B cell (primary cell): ENCODE measurements at regions not wholly inside any gene's neighbourhood (a gene's known extent, or its start where the extent isn't known, plus 50 kb on each side); places are given as distances from the start of the nearest gene placed in this dataset.

Experiments
- ATAC-seq: fragments of 200-7000 bp; cut with Tn5 transposase; one replicate; pipeline ENCODE4 v1.10.0; 2021; ENCODE audit warnings: low read depth, mild to moderate bottlenecking, moderate number of reproducible peaks, moderate library complexity
- CTCF ChIA-PET: fragments of 350-600 bp; sonication (Branson Sonifier 250); formaldehyde crosslinking; loops from one replicate; lab custom pipeline; 2021; ENCODE audit warnings: antibody characterized with exemption, inconsistent platforms; lab: Charles Lee
- POLR2A ChIA-PET: fragments of 350-600 bp; sonication (Branson Sonifier 250); formaldehyde crosslinking; loops from one replicate; lab custom pipeline; 2021; ENCODE audit warnings: antibody characterized with exemption; lab: Charles Lee
- DNase-seq: peaks from one replicate; pipeline ENCODE4 v3.0.0; 2013
- H2AFZ ChIP-seq: 2 replicates; pipeline ENCODE4 v1.6.1; 2012; ENCODE audit warnings: mild to moderate bottlenecking, low read depth, low read length; ENCODE audit not compliant: insufficient read depth, poor library complexity, severe bottlenecking
- H3K27ac ChIP-seq, 2 donors: 1 replicate in 1 of 2; 2 replicates in 1 of 2; pipeline ENCODE4 v1.5.1; 2012 to 2013; ENCODE audit warnings: low read length in 2 of 2, mild to moderate bottlenecking in 2 of 2, moderate library complexity in 1 of 2
- H3K27me3 ChIP-seq, 4 experiments: fragments of 200-600 bp in 1 of 4; sonication (generic) in 1 of 4; replicated peaks in 1 of 4; 1 replicate in 2 of 4; 2 replicates in 2 of 4; pipeline versions ENCODE4 v1.6.1 to v1.7.0; 2013 to 2016; ENCODE audit warnings: low read length in 3 of 4, mild to moderate bottlenecking in 2 of 4, mixed read lengths in 1 of 4, moderate library complexity in 1 of 4; ENCODE audit not compliant: insufficient read depth in 4 of 4, control insufficient read depth in 3 of 4; ENCODE audit errors: control extremely low read depth in 1 of 4
- H3K36me3 ChIP-seq, 2 experiments: replicated peaks in 1 of 2; 1 replicate in 1 of 2; 2 replicates in 1 of 2; pipeline versions ENCODE4 v1.6.1 to v1.7.1; 2013; ENCODE audit warnings: low read length in 1 of 2; ENCODE audit not compliant: insufficient read depth in 2 of 2, control insufficient read depth in 1 of 2; ENCODE audit errors: control extremely low read depth in 1 of 2, extremely low read depth in 1 of 2
- H3K4me1 ChIP-seq, 2 donors: fragments of 200-600 bp in 1 of 2; sonication (generic) in 1 of 2; 1 replicate in 1 of 2; 2 replicates in 1 of 2; pipeline versions ENCODE4 v1.5.1 to v1.6.1; 2013 to 2017; ENCODE audit warnings: low read length in 2 of 2; ENCODE audit not compliant: control insufficient read depth in 2 of 2, insufficient read depth in 2 of 2
- H3K4me2 ChIP-seq: replicated peaks from 2 replicates; pipeline ENCODE3; 2012; ENCODE audit warnings: mild to moderate bottlenecking, low read depth, low read length; ENCODE audit not compliant: poor library complexity, severe bottlenecking
- H3K4me3 ChIP-seq, 5 experiments: fragments of 200-600 bp in 1 of 5; sonication (generic) in 1 of 5; 1 replicate in 3 of 5; 2 replicates in 2 of 5; pipeline versions ENCODE4 v1.5.1 to v1.7.0; 2011 to 2016; ENCODE audit warnings: low read length in 4 of 5, mild to moderate bottlenecking in 4 of 5, low read depth in 2 of 5, control low read depth in 1 of 5, moderate library complexity in 1 of 5; ENCODE audit not compliant: insufficient read depth in 1 of 5; ENCODE audit errors: control extremely low read depth in 1 of 5, extremely low read depth in 1 of 5
- H3K79me2 ChIP-seq: fragments of 200-600 bp; sonication (generic); one replicate; pipeline ENCODE4 v1.6.0; 2016; ENCODE audit warnings: low read length; ENCODE audit not compliant: control insufficient read depth, insufficient read depth
- H3K9ac ChIP-seq: fragments of 200-600 bp; sonication (generic); 2 replicates; pipeline ENCODE4 v1.6.1; 2017; ENCODE audit warnings: mild to moderate bottlenecking, low read length, moderate library complexity
- H3K9me3 ChIP-seq, 3 donors: one replicate each; pipeline versions ENCODE4 v1.6.1 to v1.7.1; 2013; ENCODE audit warnings: low read length in 2 of 3; ENCODE audit not compliant: control insufficient read depth in 2 of 3, insufficient read depth in 1 of 3; ENCODE audit errors: control extremely low read depth in 1 of 3
- H4K20me1 ChIP-seq: 2 replicates; pipeline ENCODE4 v1.6.0; 2012; ENCODE audit warnings: mild to moderate bottlenecking, low read length; ENCODE audit not compliant: insufficient read depth, control insufficient read depth, poor library complexity, severe bottlenecking
- H3K27ac Mint-ChIP-seq: one replicate; pipeline ENCODE4 v1.8.0; 2021; ENCODE audit warnings: mixed read lengths
- H3K27me3 Mint-ChIP-seq: one replicate; pipeline ENCODE4 v1.8.0; 2021; ENCODE audit warnings: mixed read lengths
- H3K4me1 Mint-ChIP-seq: one replicate; pipeline ENCODE4 v1.8.0; 2021; ENCODE audit warnings: mixed read lengths
- H3K4me3 Mint-ChIP-seq: one replicate; pipeline ENCODE4 v1.8.0; 2021; ENCODE audit warnings: mixed read lengths
- H3K9me3 Mint-ChIP-seq: one replicate; pipeline ENCODE4 v1.8.0; 2022; ENCODE audit warnings: mixed read lengths; ENCODE audit not compliant: insufficient read depth
- CTCF ChIP-seq: fragments of 200-600 bp; IDR thresholded peaks from one replicate; pipeline ENCODE4 v1.8.0; 2022; ENCODE audit warnings: antibody characterized with exemption, mild to moderate bottlenecking
- EZH2 ChIP-seq: IDR thresholded peaks from 2 replicates; pipeline ENCODE4 v1.6.1; 2012; ENCODE audit warnings: borderline replicate concordance, low read depth, mild to moderate bottlenecking, moderate library complexity, low read length; ENCODE audit not compliant: insufficient read depth, poor library complexity, severe bottlenecking
- WGBS: methylation state at CpG from one replicate; pipeline ENCODE4 v1.1.5; 2013; ENCODE audit warnings: missing lambda C conversion rate; ENCODE audit not compliant: insufficient coverage; 5-methylcytosine and 5-hydroxymethylcytosine counted together
- intact Hi-C: fragments of 100-400 bp; cut with micrococcal nuclease; formaldehyde crosslinking; loops from one replicate; pipeline ENCODE4 v1.10.0; 2022

GRCh38 chr4:151582098-151582497, 173.1 kb downstream of the FHIP1A start:
- ChIA-PET POLR2A (no interaction called here), CTCF (no interaction called here)
- Mint-ChIP-seq H3K4me3 (no peak overlapping the region), H3K9me3 (no peaks in the 10 kb centered on the region), H3K27ac (no peak overlapping the region), H3K27me3 (peaks cover 9% of the 10 kb centered on the region), H3K4me1 (no peaks in the 10 kb centered on the region)
- H3K27ac ChIP-seq: no peak overlapping the region
- intact Hi-C loops: no loop called here
- TF ChIP-seq CTCF (no peak), EZH2 (no peak)
- H3K36me3 ChIP-seq: no peaks in the 10 kb centered on the region
- H3K4me3 ChIP-seq: no peak overlapping the region
- no CpG with 5 or more reads among the region's 4 CpGs for WGBS
- no peak overlapping the region for H3K9ac ChIP-seq
- H2AFZ ChIP-seq: no peak overlapping the region
- no peak for DNase-seq
- no peaks in the 10 kb centered on the region for H4K20me1 ChIP-seq
- no peak for ATAC-seq
- no peaks in the 10 kb centered on the region for H3K79me2 ChIP-seq
- H3K9me3 ChIP-seq: no peaks in the 10 kb centered on the region
- no peaks in the 10 kb centered on the region for H3K4me1 ChIP-seq
- peaks cover 0 to 3% (median 0%) of the 10 kb centered on the region in 4 experiments for H3K27me3 ChIP-seq
- H3K4me2 ChIP-seq: no peak overlapping the region

GRCh38 chr4:151583157-151583914, 174.4 kb downstream of the FHIP1A start:
- POLR2A ChIA-PET: no interaction called here
- H3K4me1 Mint-ChIP-seq: no peaks in the 10 kb centered on the region
- ATAC-seq (no peak), DNase-seq (no peak)
- TF ChIP-seq EZH2 (no peak), CTCF (no peak)
- H3K9ac ChIP-seq: no peak overlapping the region
- H3K27ac Mint-ChIP-seq: no peak overlapping the region
- H4K20me1 ChIP-seq: no peaks in the 10 kb centered on the region
- H3K4me1 ChIP-seq: no peaks in the 10 kb centered on the region
- intact Hi-C loops: no loop called here
- H3K79me2 ChIP-seq: no peaks in the 10 kb centered on the region
- H3K27me3 ChIP-seq: peaks cover 0 to 3% (median 0%) of the 10 kb centered on the region in 4 experiments
- peaks cover 9% of the 10 kb centered on the region for H3K27me3 Mint-ChIP-seq
- H2AFZ ChIP-seq: no peak overlapping the region
- H3K36me3 ChIP-seq: no peaks in the 10 kb centered on the region
- H3K27ac ChIP-seq: no peak overlapping the region
- CTCF ChIA-PET: no interaction called here
- no peak overlapping the region for H3K4me3 Mint-ChIP-seq
- H3K9me3 ChIP-seq: no peaks in the 10 kb centered on the region
- no peaks in the 10 kb centered on the region for H3K9me3 Mint-ChIP-seq
- H3K4me2 ChIP-seq: no peak overlapping the region
- no peak overlapping the region for H3K4me3 ChIP-seq
- WGBS: no CpG with 5 or more reads among the region's 4 CpGs
